ENCODE measurements at regions not wholly inside any gene's neighbourhood (a gene's known extent, or its start where the extent isn't known, plus 50 kb on each side); places are given as distances from the start of the nearest gene placed in this dataset.

GRCh38 chr2:226410247-226410835, 389.3 kb downstream of the IRS1 start:
- Histone ChIP-seq H3K4me3 (ENCODE audit: low read length in 3 of 3) (no peak overlapping the region), H3K9ac (ENCODE audit: low read length in 3 of 3) (no peak overlapping the region), H3K27ac (ENCODE audit: low read depth in 2 of 2, low read length in 2 of 2) (no peak overlapping the region), H3K4me1 (ENCODE audit: control insufficient read depth in 2 of 3, insufficient read depth in 2 of 3, low read depth in 1 of 3, low read length in 3 of 3) (no peaks in the 10 kb centered on the region), H3K36me3 (ENCODE audit: control insufficient read depth in 2 of 3, insufficient read depth in 3 of 3, low read length in 3 of 3) (no peaks in the 10 kb centered on the region), H3K9me3 (ENCODE audit: control insufficient read depth in 2 of 3, insufficient read depth in 1 of 3, low read length in 3 of 3) (no peaks in the 10 kb centered on the region), H3K27me3 (ENCODE audit: control insufficient read depth, insufficient read depth, low read length) (no peaks in the 10 kb centered on the region)
- DNase-seq: no peak
- TF ChIP-seq, protein P1, sequence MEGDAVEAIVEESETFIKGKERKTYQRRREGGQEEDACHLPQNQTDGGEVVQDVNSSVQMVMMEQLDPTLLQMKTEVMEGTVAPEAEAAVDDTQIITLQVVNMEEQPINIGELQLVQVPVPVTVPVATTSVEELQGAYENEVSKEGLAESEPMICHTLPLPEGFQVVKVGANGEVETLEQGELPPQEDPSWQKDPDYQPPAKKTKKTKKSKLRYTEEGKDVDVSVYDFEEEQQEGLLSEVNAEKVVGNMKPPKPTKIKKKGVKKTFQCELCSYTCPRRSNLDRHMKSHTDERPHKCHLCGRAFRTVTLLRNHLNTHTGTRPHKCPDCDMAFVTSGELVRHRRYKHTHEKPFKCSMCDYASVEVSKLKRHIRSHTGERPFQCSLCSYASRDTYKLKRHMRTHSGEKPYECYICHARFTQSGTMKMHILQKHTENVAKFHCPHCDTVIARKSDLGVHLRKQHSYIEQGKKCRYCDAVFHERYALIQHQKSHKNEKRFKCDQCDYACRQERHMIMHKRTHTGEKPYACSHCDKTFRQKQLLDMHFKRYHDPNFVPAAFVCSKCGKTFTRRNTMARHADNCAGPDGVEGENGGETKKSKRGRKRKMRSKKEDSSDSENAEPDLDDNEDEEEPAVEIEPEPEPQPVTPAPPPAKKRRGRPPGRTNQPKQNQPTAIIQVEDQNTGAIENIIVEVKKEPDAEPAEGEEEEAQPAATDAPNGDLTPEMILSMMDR (IDR thresholded peaks at IDR 0.05; ENCODE audit: borderline replicate concordance, extremely low read depth, insufficient read depth): no peak
- FAIRE-seq: no peak
- intact Hi-C loops (cut with DNase I): no loop called here

GRCh38 chr2:226409134-226409533, 390.5 kb downstream of the IRS1 start:
- no peak for DNase-seq
- Histone ChIP-seq H3K27ac (ENCODE audit: low read depth in 2 of 2, low read length in 2 of 2) (no peak overlapping the region), H3K9me3 (ENCODE audit: control insufficient read depth in 2 of 3, insufficient read depth in 1 of 3, low read length in 3 of 3) (no peaks in the 10 kb centered on the region), H3K27me3 (ENCODE audit: control insufficient read depth, insufficient read depth, low read length) (no peaks in the 10 kb centered on the region), H3K36me3 (ENCODE audit: control insufficient read depth in 2 of 3, insufficient read depth in 3 of 3, low read length in 3 of 3) (no peaks in the 10 kb centered on the region), H3K4me1 (ENCODE audit: control insufficient read depth in 2 of 3, insufficient read depth in 2 of 3, low read depth in 1 of 3, low read length in 3 of 3) (no peaks in the 10 kb centered on the region), H3K9ac (ENCODE audit: low read length in 3 of 3) (no peak overlapping the region), H3K4me3 (ENCODE audit: low read length in 3 of 3) (no peak overlapping the region)
- FAIRE-seq: no peak
- intact Hi-C loops (cut with DNase I): no loop called here
- TF ChIP-seq, protein P1 (IDR thresholded peaks at IDR 0.05; ENCODE audit: borderline replicate concordance, extremely low read depth, insufficient read depth): no peak

- Histone ChIP-seq H3K9me3 (ENCODE audit: control insufficient read depth in 2 of 3, insufficient read depth in 1 of 3, low read length in 3 of 3) (no peaks in the 10 kb centered on the region), H3K27me3 (ENCODE audit: control insufficient read depth, insufficient read depth, low read length) (no peaks in the 10 kb centered on the region), H3K4me3 (ENCODE audit: low read length in 3 of 3) (no peak overlapping the region), H3K36me3 (ENCODE audit: control insufficient read depth in 2 of 3, insufficient read depth in 3 of 3, low read length in 3 of 3) (no peaks in the 10 kb centered on the region), H3K9ac (ENCODE audit: low read length in 3 of 3) (no peak overlapping the region), H3K4me1 (ENCODE audit: control insufficient read depth in 2 of 3, insufficient read depth in 2 of 3, low read depth in 1 of 3, low read length in 3 of 3) (no peaks in the 10 kb centered on the region), H3K27ac (ENCODE audit: low read depth in 2 of 2, low read length in 2 of 2) (no peak overlapping the region)
- no peak for FAIRE-seq
- peak in 2 of 5 donors; percentile 18 to 52 for DNase-seq
- intact Hi-C loops (cut with DNase I): no loop called here
- TF ChIP-seq, protein P1 (IDR thresholded peaks at IDR 0.05; ENCODE audit: borderline replicate concordance, extremely low read depth, insufficient read depth): no peak
Measured at GRCh38 chr2:226408141-226408540, 391.5 kb downstream of the IRS1 start.

DNA sequence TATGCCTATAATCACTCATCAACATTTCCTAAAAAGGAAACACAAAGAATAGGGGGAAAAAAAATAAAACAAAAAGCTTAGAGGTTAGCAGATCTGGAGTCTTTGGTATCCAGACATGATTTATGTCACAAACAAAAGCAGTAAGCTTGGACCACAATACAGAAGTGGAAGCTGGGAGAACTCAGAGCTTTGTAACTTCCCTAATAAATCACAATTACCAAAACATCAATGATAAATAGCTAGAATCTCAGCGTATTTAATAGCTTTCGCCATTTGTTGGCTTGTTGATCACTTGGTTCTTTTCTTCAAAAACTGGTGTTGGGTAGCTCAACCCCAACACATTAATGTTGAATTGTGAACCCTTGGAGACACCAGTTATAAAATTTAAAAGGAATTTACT, 392.5 kb downstream of the IRS1 start:
- Histone ChIP-seq H3K4me3 (ENCODE audit: low read length in 3 of 3) (no peak overlapping the region), H3K9me3 (ENCODE audit: control insufficient read depth in 2 of 3, insufficient read depth in 1 of 3, low read length in 3 of 3) (no peaks in the 10 kb centered on the region), H3K27me3 (ENCODE audit: control insufficient read depth, insufficient read depth, low read length) (no peaks in the 10 kb centered on the region), H3K9ac (ENCODE audit: low read length in 3 of 3) (no peak overlapping the region), H3K4me1 (ENCODE audit: control insufficient read depth in 2 of 3, insufficient read depth in 2 of 3, low read depth in 1 of 3, low read length in 3 of 3) (no peaks in the 10 kb centered on the region), H3K36me3 (ENCODE audit: control insufficient read depth in 2 of 3, insufficient read depth in 3 of 3, low read length in 3 of 3) (no peaks in the 10 kb centered on the region), H3K27ac (ENCODE audit: low read depth in 2 of 2, low read length in 2 of 2) (no peak overlapping the region)
- FAIRE-seq (no peak), DNase-seq (peak in 2 of 5 donors; percentile 51 to 75)
- TF ChIP-seq, protein P1 (IDR thresholded peaks at IDR 0.05; ENCODE audit: borderline replicate concordance, extremely low read depth, insufficient read depth): no peak
- intact Hi-C loops (cut with DNase I): no loop called here
